ENCODE measurements at regions not wholly inside any gene's neighbourhood (a gene's known extent, or its start where the extent isn't known, plus 50 kb on each side); places are given as distances from the start of the nearest gene placed in this dataset.

- Histone ChIP-seq H3K4me1 (peaks cover 35% of the 10 kb centered on the region), H3K27me3 (no peaks in the 10 kb centered on the region), H3K4me3 (no peak overlapping the region), H3K36me3 (no peaks in the 10 kb centered on the region), H3K27ac (no peak overlapping the region), H3K9me3 (no peaks in the 10 kb centered on the region)
- TF ChIP-seq POLR2AphosphoS5 (IDR thresholded peaks at IDR 0.05; ENCODE audit: insufficient read depth in 1 of 2, low read depth in 1 of 2) (no peak), CTCF (IDR thresholded peaks at IDR 0.05) (no peak), POLR2A (IDR thresholded peaks at IDR 0.05) (no peak)
- intact Hi-C loops (cut with DNase I): no loop called here
- DNase-seq (ENCODE audit: extremely low spot score in 2 of 2): no peak
Observed at GRCh38 chr18:61955644-61956043, 62.8 kb upstream of the RNF152 start.

GRCh38 chr18:61954096-61954746 lies 61.4 kb upstream of the RNF152 start:
- H3K36me3 ChIP-seq: no peaks in the 10 kb centered on the region
- H3K4me3 ChIP-seq: no peak overlapping the region
- no peak for DNase-seq (ENCODE audit: extremely low spot score in 2 of 2)
- no peak overlapping the region for H3K27ac ChIP-seq
- intact Hi-C loops (cut with DNase I): no loop called here
- no peaks in the 10 kb centered on the region for H3K27me3 ChIP-seq
- no peak for TF ChIP-seq POLR2AphosphoS5 (IDR thresholded peaks at IDR 0.05; ENCODE audit: insufficient read depth in 1 of 2, low read depth in 1 of 2)
- TF ChIP-seq CTCF (IDR thresholded peaks at IDR 0.05): no peak
- TF ChIP-seq POLR2A (IDR thresholded peaks at IDR 0.05): no peak
- peaks cover 38% of the 10 kb centered on the region for H3K4me1 ChIP-seq
- no peaks in the 10 kb centered on the region for H3K9me3 ChIP-seq

DNA sequence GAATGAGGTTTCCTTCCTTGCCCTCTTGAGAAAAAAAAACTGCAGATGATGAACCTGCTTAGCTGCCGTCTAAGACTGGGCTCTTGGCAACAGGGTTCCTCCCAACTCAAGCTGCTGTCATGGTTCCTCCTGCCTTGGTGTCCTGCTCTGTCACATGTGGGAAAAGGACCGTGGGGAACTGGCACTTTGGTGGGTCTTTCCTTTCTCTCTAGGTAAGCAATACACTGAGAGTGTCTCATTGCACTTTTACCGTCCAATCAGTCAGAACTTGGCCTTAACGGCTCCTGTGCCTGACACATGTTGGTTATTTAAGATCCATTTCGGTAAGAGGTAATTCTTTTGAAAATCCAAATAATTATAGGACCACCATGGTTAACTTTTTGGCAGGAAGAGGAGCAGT lies 60.8 kb upstream of the RNF152 start:
- H3K36me3 ChIP-seq: no peaks in the 10 kb centered on the region
- no peaks in the 10 kb centered on the region for H3K9me3 ChIP-seq
- no peak overlapping the region for H3K27ac ChIP-seq
- no peaks in the 10 kb centered on the region for H3K27me3 ChIP-seq
- no peak overlapping the region for H3K4me3 ChIP-seq
- intact Hi-C loops (cut with DNase I): no loop called here
- peaks cover 35% of the 10 kb centered on the region for H3K4me1 ChIP-seq
- TF ChIP-seq POLR2AphosphoS5 (IDR thresholded peaks at IDR 0.05; ENCODE audit: insufficient read depth in 1 of 2, low read depth in 1 of 2): no peak
- TF ChIP-seq CTCF (IDR thresholded peaks at IDR 0.05): no peak
- TF ChIP-seq POLR2A (IDR thresholded peaks at IDR 0.05): no peak
- DNase-seq (ENCODE audit: extremely low spot score in 2 of 2): no peak

- TF ChIP-seq CTCF (IDR thresholded peaks at IDR 0.05) (no peak), POLR2AphosphoS5 (IDR thresholded peaks at IDR 0.05; ENCODE audit: insufficient read depth in 1 of 2, low read depth in 1 of 2) (no peak), POLR2A (IDR thresholded peaks at IDR 0.05) (no peak)
- Histone ChIP-seq H3K27me3 (no peaks in the 10 kb centered on the region), H3K4me1 (peaks cover 35% of the 10 kb centered on the region), H3K9me3 (no peaks in the 10 kb centered on the region), H3K27ac (no peak overlapping the region), H3K4me3 (no peak overlapping the region), H3K36me3 (no peaks in the 10 kb centered on the region)
- intact Hi-C loops (cut with DNase I): no loop called here
- DNase-seq (ENCODE audit: extremely low spot score in 2 of 2): no peak
Observed at GRCh38 chr18:61953161-61953560, 60.4 kb upstream of the RNF152 start.

- no peak for DNase-seq (ENCODE audit: extremely low spot score in 2 of 2)
- Histone ChIP-seq H3K9me3 (no peaks in the 10 kb centered on the region), H3K4me3 (no peak overlapping the region), H3K36me3 (no peaks in the 10 kb centered on the region), H3K27ac (no peak overlapping the region), H3K27me3 (no peaks in the 10 kb centered on the region), H3K4me1 (peaks cover 35% of the 10 kb centered on the region)
- TF ChIP-seq POLR2A (IDR thresholded peaks at IDR 0.05) (no peak), POLR2AphosphoS5 (IDR thresholded peaks at IDR 0.05; ENCODE audit: insufficient read depth in 1 of 2, low read depth in 1 of 2) (no peak), CTCF (IDR thresholded peaks at IDR 0.05) (no peak)
- intact Hi-C loops (cut with DNase I): no loop called here
Observed at GRCh38 chr18:61951396-61951795, 58.6 kb upstream of the RNF152 start.

Data from vagina (tissue), 2 donors.